Esophagus muscularis mucosa (tissue), 4 donors: ENCODE measurements at regions not wholly inside any gene's neighbourhood (a gene's known extent, or its start where the extent isn't known, plus 50 kb on each side); places are given as distances from the start of the nearest gene placed in this dataset.

ENCODE experiments used
- EP300 ChIP-seq: sonication (generic); formaldehyde crosslinking; IDR thresholded peaks from one replicate; pipeline ENCODE4 v1.6.1; 2017; ENCODE audit warnings: antibody characterized with exemption
- POLR2A ChIP-seq: fragments of 450-650 bp; IDR thresholded peaks from one replicate; pipeline ENCODE4 v1.6.1; 2017; ENCODE audit warnings: antibody characterized with exemption, moderate library complexity, mild to moderate bottlenecking, low read depth
- POLR2AphosphoS5 ChIP-seq, 2 donors: sonication (generic); formaldehyde crosslinking; IDR thresholded peaks; one replicate each; pipeline ENCODE4 v1.6.1; 2017; ENCODE audit warnings: antibody characterized with exemption in 2 of 2
- TF ChIP-seq, protein P1 (sequence below), 3 experiments: fragments of 200-600 bp in 2 of 3; fragments of 450-650 bp in 1 of 3; sonication (generic) in 2 of 3; IDR thresholded peaks; one replicate each; pipeline ENCODE4 v1.5.1; 2017 to 2019; ENCODE audit warnings: antibody characterized with exemption in 3 of 3, mild to moderate bottlenecking in 2 of 3, moderate library complexity in 1 of 3

DNA sequence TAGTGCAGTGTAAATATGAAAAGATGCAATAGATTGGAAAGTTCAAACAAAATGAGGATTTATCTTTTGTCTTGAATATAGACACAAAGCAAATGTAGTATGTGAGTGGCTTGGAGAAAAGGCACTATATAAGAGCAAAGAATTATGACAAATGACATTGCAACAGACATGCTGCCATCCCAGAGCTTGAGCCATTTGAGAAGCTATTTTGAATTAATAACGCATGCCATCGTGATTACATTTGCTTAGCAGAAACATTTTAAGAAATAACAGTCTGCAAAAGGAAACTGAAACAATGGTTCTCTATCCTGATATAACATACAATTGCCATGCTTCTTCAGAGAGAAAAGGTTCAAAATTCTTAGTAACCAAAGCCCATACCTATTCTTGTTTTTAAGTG is 677.1 kb downstream of the ZEB2 start:
- TF ChIP-seq, protein P1, sequence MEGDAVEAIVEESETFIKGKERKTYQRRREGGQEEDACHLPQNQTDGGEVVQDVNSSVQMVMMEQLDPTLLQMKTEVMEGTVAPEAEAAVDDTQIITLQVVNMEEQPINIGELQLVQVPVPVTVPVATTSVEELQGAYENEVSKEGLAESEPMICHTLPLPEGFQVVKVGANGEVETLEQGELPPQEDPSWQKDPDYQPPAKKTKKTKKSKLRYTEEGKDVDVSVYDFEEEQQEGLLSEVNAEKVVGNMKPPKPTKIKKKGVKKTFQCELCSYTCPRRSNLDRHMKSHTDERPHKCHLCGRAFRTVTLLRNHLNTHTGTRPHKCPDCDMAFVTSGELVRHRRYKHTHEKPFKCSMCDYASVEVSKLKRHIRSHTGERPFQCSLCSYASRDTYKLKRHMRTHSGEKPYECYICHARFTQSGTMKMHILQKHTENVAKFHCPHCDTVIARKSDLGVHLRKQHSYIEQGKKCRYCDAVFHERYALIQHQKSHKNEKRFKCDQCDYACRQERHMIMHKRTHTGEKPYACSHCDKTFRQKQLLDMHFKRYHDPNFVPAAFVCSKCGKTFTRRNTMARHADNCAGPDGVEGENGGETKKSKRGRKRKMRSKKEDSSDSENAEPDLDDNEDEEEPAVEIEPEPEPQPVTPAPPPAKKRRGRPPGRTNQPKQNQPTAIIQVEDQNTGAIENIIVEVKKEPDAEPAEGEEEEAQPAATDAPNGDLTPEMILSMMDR (IDR thresholded peaks at IDR 0.05) = no peak
- TF ChIP-seq EP300 (no peak), POLR2A (no peak), POLR2AphosphoS5 (IDR thresholded peaks at IDR 0.05) (no peak)
